ENCODE measurements at regions not wholly inside any gene's neighbourhood (a gene's known extent, or its start where the extent isn't known, plus 50 kb on each side); places are given as distances from the start of the nearest gene placed in this dataset.

GRCh38 chr2:22824618-22825017 is 560.4 kb upstream of the KLHL29 start:
- Histone ChIP-seq H3K27me3 (ENCODE audit: control insufficient read depth, insufficient read depth, low read length) (no peaks in the 10 kb centered on the region), H3K4me3 (ENCODE audit: low read depth, low read length) (no peak overlapping the region), H3K36me3 (ENCODE audit: control insufficient read depth, insufficient read depth, low read length) (no peaks in the 10 kb centered on the region)
- DNase-seq (ENCODE audit: low read depth) = no peak
- TF ChIP-seq, protein P1, sequence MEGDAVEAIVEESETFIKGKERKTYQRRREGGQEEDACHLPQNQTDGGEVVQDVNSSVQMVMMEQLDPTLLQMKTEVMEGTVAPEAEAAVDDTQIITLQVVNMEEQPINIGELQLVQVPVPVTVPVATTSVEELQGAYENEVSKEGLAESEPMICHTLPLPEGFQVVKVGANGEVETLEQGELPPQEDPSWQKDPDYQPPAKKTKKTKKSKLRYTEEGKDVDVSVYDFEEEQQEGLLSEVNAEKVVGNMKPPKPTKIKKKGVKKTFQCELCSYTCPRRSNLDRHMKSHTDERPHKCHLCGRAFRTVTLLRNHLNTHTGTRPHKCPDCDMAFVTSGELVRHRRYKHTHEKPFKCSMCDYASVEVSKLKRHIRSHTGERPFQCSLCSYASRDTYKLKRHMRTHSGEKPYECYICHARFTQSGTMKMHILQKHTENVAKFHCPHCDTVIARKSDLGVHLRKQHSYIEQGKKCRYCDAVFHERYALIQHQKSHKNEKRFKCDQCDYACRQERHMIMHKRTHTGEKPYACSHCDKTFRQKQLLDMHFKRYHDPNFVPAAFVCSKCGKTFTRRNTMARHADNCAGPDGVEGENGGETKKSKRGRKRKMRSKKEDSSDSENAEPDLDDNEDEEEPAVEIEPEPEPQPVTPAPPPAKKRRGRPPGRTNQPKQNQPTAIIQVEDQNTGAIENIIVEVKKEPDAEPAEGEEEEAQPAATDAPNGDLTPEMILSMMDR (IDR thresholded peaks at IDR 0.05; ENCODE audit: insufficient read depth, low read length, poor library complexity, severe bottlenecking) = no peak

GRCh38 chr2:22826703-22827102 is 558.3 kb upstream of the KLHL29 start:
- H3K36me3 ChIP-seq (ENCODE audit: control insufficient read depth, insufficient read depth, low read length) = no peaks in the 10 kb centered on the region
- TF ChIP-seq, protein P1 (IDR thresholded peaks at IDR 0.05; ENCODE audit: insufficient read depth, low read length, poor library complexity, severe bottlenecking) = no peak
- DNase-seq (ENCODE audit: low read depth) = no peak
- no peak overlapping the region for H3K4me3 ChIP-seq (ENCODE audit: low read depth, low read length)
- no peaks in the 10 kb centered on the region for H3K27me3 ChIP-seq (ENCODE audit: control insufficient read depth, insufficient read depth, low read length)

DNA sequence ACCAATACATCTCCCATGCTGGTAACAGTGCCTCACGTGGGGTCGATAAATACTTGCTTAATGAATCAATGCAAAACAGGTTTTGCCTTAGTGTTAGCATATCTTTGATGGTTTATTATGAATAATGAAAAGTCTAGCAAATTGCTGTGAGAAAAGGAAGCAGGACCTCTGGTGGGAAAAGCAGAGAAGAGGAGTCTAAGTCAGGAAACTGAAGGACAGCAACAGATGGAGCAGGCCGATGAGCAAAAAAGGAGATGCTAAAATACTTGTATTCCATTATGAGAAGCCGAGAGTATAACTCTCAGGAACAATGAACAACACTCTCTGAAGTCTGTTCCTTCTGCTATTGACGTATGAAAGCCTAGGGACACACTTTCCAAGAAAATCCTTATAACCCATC is 555.2 kb upstream of the KLHL29 start:
- TF ChIP-seq, protein P1 (IDR thresholded peaks at IDR 0.05; ENCODE audit: insufficient read depth, low read length, poor library complexity, severe bottlenecking) = no peak
- H3K27me3 ChIP-seq (ENCODE audit: control insufficient read depth, insufficient read depth, low read length) = no peaks in the 10 kb centered on the region
- H3K36me3 ChIP-seq (ENCODE audit: control insufficient read depth, insufficient read depth, low read length) = no peaks in the 10 kb centered on the region
- no peak for DNase-seq (ENCODE audit: low read depth)
- no peak overlapping the region for H3K4me3 ChIP-seq (ENCODE audit: low read depth, low read length)

DNA sequence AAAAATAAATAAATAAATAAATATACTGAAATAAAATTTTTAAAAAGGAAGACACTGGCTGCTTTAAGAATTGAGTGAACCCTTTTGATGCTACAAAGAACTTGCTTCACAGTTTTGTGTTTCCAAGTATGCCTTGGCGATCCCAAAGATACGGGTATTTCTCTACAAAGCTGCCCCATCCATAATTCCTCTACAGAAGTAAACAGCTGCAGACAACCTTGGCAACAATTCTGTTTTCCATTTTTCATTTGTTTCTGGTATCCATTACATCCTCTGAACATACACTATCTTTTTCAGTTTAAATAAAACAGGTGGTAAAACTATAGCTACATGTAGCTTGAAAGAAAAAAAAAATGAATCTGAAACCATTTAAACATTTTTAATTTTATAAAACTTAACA is 552.8 kb upstream of the KLHL29 start:
- H3K4me3 ChIP-seq (ENCODE audit: low read depth, low read length) = no peak overlapping the region
- no peaks in the 10 kb centered on the region for H3K27me3 ChIP-seq (ENCODE audit: control insufficient read depth, insufficient read depth, low read length)
- no peak for DNase-seq (ENCODE audit: low read depth)
- H3K36me3 ChIP-seq (ENCODE audit: control insufficient read depth, insufficient read depth, low read length) = no peaks in the 10 kb centered on the region
- TF ChIP-seq, protein P1 (IDR thresholded peaks at IDR 0.05; ENCODE audit: insufficient read depth, low read length, poor library complexity, severe bottlenecking) = no peak

DNA sequence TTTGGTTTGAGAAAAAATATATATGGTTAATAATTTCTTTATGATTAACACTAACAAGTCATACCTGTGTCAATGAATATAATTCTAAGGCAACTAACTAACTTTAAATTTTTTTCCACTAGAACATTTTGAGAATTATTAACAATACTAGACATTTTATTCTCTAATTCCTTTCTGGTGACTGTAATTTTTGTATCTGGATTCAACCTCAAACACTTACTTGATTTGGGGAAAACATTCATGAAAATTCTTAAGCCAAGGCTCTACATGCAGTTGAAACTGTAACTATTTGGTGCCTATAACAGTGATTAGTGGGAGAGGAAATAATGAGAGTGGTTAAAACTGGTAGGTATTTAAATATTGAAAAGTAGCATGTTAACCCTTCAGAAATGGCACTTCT is 546.5 kb upstream of the KLHL29 start:
- no peak for DNase-seq (ENCODE audit: low read depth)
- H3K4me3 ChIP-seq (ENCODE audit: low read depth, low read length) = no peak overlapping the region
- no peaks in the 10 kb centered on the region for H3K36me3 ChIP-seq (ENCODE audit: control insufficient read depth, insufficient read depth, low read length)
- no peaks in the 10 kb centered on the region for H3K27me3 ChIP-seq (ENCODE audit: control insufficient read depth, insufficient read depth, low read length)
- TF ChIP-seq, protein P1 (IDR thresholded peaks at IDR 0.05; ENCODE audit: insufficient read depth, low read length, poor library complexity, severe bottlenecking) = no peak

GRCh38 chr2:22842205-22842869 is 542.6 kb upstream of the KLHL29 start:
- Histone ChIP-seq H3K27me3 (ENCODE audit: control insufficient read depth, insufficient read depth, low read length) (no peaks in the 10 kb centered on the region), H3K4me3 (ENCODE audit: low read depth, low read length) (no peak overlapping the region), H3K36me3 (ENCODE audit: control insufficient read depth, insufficient read depth, low read length) (no peaks in the 10 kb centered on the region)
- no peak for DNase-seq (ENCODE audit: low read depth)
- TF ChIP-seq, protein P1 (IDR thresholded peaks at IDR 0.05; ENCODE audit: insufficient read depth, low read length, poor library complexity, severe bottlenecking) = no peak

Data from kidney epithelial cell (primary cell).